RWPE1 (cell line): ENCODE measurements at regions not wholly inside any gene's neighbourhood (a gene's known extent, or its start where the extent isn't known, plus 50 kb on each side); places are given as distances from the start of the nearest gene placed in this dataset.

Source experiments
- CTCF ChIA-PET: fragments of 350-600 bp; sonication (Branson Sonifier 250); formaldehyde crosslinking; extraction: SDS; loops from one replicate; lab custom pipeline; 2021; lab: Yijun Ruan, JAX
- POLR2A ChIA-PET: fragments of 400-600 bp; formaldehyde crosslinking; extraction: SDS; loops from one replicate; lab custom pipeline; 2020; ENCODE audit warnings: antibody characterized with exemption; ENCODE audit not compliant: low non-redundant PET; lab: Yijun Ruan, JAX
- DNase-seq: peaks from one replicate; pipeline ENCODE4 v3.0.0; 2012; ENCODE audit warnings: low spot score
- H3K27ac ChIP-seq: fragments of 450-650 bp; 2 replicates; pipeline ENCODE4 v1.5.1; 2017
- CTCF ChIP-seq: fragments of 450-650 bp; conservative IDR thresholded peaks from 2 replicates; pipeline ENCODE4 v1.5.1; 2017; ENCODE audit warnings: low read depth, mild to moderate bottlenecking

- POLR2A ChIA-PET = no interaction called here
- TF ChIP-seq CTCF = no peak
- no peak overlapping the region for H3K27ac ChIP-seq
- CTCF ChIA-PET = interaction anchor here (0.6 to 0.7 kb wide), 2 partner anchors 19 to 154 kb away, joined by 3 read pairs; no protein-coding TSS in a partner anchor
- DNase-seq = no peak
Observed at GRCh38 chr1:217149791-217150190, 426.6 kb upstream of the ESRRG start.

GRCh38 chr1:217141711-217142110 is 418.5 kb upstream of the ESRRG start:
- no peak overlapping the region for H3K27ac ChIP-seq
- no peak for DNase-seq
- no peak for TF ChIP-seq CTCF
- ChIA-PET CTCF (interaction anchor here (0.6 kb wide), 1 partner anchor 23 kb away, joined by 5 read pairs; no protein-coding TSS in a partner anchor), POLR2A (no interaction called here)

- TF ChIP-seq CTCF = no peak
- no peak for DNase-seq
- ChIA-PET POLR2A (no interaction called here), CTCF (no interaction called here)
- no peak overlapping the region for H3K27ac ChIP-seq
Observed at GRCh38 chr1:217140041-217140901, 417.0 kb upstream of the ESRRG start.

- POLR2A ChIA-PET = no interaction called here
- no peak for DNase-seq
- CTCF ChIA-PET = no interaction called here
Observed at GRCh38 chr1:217139513-217139912, 416.3 kb upstream of the ESRRG start.

GRCh38 chr1:217138799-217139466 is 415.7 kb upstream of the ESRRG start:
- POLR2A ChIA-PET = no interaction called here

More at GRCh38 chr1:217139513-217139912, 416.3 kb upstream of the ESRRG start:
- no peak for TF ChIP-seq CTCF
- no peak overlapping the region for H3K27ac ChIP-seq

More at GRCh38 chr1:217138799-217139466, 415.7 kb upstream of the ESRRG start:
- CTCF ChIA-PET = interaction anchor here (0.6 kb wide), 1 partner anchor 1809 kb away, joined by 3 read pairs; no protein-coding TSS in a partner anchor
- TF ChIP-seq CTCF = no peak
- H3K27ac ChIP-seq = no peak overlapping the region
- no peak for DNase-seq
